CD4-positive, alpha-beta T cell treated with Interleukin-1 beta for 1 hour (primary cell): ENCODE measurements at regions not wholly inside any gene's neighbourhood (a gene's known extent, or its start where the extent isn't known, plus 50 kb on each side); places are given as distances from the start of the nearest gene placed in this dataset.

ENCODE experiments used
- DNase-seq, 2 donors: peaks; one replicate each; pipeline ENCODE4 v3.0.0-alpha.2; 2020 to 2022

DNA sequence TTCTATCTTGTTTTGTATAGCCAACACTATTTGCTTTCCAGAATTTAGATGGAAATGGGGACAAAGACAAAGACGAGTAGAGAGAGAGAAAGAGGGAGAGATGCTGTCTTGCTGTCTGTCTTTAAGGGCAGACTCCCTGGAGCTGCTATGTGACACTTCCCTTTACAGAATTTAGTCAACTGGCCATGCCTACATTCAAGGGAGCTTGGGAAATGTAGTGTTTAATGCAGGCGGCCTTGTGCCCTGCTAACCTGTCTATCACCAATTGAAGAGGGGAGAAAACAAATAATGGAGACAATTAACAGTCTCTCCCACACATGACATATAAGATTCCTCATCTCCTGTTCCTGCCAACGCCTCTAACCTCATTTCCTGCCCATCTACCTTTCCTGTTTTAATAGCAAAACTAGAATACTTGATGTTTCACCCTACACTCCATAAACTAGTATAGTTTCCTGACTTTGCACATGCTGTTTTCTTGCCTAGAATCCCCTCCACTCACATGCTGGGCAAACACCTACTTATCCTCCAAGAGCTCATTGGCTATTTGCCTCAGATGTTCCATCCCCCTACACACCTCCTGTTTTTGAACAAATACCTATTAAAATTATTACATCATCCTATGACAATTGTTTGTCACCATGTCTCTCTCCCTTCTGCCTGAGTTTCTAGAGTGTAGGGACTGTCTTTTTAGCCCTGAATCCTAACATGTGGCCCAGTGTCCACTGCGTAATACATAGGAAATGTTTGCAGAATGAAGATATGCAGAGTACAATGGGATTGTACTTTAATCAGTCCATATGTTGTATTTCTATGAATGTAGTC, 117.2 kb downstream of the SLC25A24 start:
- DNase-seq: peak in 1 of 2 donors; percentile 11

DNA sequence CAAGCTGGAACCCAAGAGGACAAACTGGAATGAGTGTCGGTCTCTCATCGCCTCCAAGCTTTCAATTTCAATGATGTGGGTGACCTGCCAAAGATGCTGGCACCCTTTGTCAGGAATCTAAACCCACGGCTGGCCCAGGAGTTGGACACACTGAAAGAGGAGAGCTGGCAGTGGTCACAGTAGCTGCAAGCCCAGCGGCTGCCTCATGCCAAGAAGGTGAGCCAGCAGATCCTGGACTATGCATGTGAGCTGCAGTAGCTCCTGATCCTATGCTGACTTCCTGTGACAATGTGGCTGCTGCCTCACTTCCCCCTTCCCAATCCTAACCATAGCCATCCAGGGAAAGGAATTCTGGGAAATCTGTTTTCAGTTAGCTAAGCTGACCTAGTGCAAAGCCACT, 117.0 kb upstream of the VAV3 start:
- no peak for DNase-seq

DNA sequence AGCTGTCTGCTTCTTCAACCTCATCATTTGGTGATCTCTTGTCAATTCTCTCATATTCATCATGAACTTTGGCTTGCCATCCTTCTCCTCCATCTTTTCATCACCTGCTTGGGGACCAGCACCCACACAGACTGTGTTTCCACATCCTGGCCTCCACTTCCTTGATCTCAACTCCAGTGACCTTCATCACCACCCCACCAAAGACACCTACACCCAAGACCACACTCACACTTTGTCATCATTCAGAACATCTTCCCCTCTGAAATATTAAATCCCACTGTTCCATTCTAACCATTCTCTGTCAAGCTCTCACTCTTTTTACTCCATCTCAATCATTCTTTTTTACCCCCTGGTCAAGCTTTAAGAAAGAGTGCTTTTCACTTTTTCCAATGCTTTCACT, 115.5 kb upstream of the VAV3 start:
- DNase-seq: peak; percentile 24 to 33

DNA sequence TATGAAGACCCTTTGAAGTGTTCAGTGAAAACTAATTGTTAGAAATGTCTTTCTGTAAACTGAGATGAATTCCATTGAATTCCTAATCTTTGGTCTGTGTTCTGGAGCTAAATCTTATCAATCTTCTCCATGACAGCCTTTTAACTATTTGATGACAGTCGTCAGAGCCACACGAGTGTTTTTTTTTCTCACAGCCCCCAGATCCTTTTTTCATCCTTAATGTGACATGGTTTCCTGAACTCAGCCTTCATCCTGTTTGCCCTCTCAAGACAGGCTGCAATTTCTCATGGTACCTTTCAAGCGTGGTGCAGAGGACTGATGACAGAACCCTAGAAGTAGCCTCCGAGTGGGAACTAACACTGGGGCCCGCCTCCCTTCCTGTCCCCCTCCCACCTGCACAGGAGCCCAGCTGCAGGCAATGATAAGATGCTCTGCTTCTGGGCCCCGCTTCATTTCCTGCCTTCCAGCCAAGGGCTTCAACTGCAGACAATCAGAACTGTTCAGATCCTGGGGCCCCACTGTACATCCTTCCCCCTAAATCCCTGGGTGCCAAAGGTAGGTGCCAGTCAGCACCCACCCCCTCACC, 114.6 kb upstream of the VAV3 start:
- peak; percentile 49 to 61 for DNase-seq

GRCh38 chr1:108077991-108078390, 113.0 kb upstream of the VAV3 start:
- peak in 1 of 2 donors; percentile 31 for DNase-seq

GRCh38 chr1:108075055-108075454, 110.1 kb upstream of the VAV3 start:
- no peak for DNase-seq

DNA sequence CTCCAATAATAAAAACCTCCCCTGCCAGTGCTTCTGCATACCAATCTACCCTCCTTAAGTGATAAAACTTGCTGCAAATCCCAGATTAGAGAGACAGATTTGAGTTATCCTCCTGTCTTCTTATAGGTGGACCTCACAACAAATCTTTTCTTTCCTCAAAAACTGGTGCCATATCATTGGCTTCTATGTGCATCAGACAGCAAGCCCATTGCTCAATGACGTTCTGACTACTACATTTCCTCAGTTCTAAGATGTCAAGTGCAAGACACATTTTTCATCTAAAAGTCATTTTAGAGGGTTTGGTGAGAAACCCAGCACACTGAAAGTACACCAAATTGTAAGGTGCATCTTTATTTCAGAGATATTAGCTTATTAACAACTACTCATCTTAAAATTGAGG, 107.8 kb upstream of the VAV3 start:
- DNase-seq: no peak

DNA sequence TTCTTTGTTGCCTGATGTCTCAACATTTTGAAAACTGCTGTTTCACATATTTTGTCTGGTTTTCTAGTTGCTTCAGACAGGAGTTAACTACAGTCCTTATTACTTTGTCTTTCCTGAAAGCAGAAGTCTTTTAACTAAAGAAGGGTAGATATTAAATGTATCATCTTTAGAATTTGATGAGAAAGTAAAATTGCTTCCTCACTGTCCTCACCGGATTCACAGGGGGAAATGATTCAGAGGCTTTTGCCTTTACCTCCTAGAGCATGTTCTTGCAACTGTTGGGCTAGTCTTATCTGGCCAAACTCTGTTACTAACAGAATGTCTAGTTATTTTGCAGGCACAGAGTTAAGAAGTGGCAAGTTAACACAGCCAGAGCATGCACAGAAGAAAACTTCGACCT, 107.2 kb upstream of the VAV3 start:
- DNase-seq: no peak

- DNase-seq: no peak
Observed at GRCh38 chr1:108071601-108072000, 106.6 kb upstream of the VAV3 start.

GRCh38 chr1:108070662-108071061, 105.7 kb upstream of the VAV3 start:
- DNase-seq: no peak

GRCh38 chr1:108067884-108068540, 103.0 kb upstream of the VAV3 start:
- DNase-seq: no peak

DNA sequence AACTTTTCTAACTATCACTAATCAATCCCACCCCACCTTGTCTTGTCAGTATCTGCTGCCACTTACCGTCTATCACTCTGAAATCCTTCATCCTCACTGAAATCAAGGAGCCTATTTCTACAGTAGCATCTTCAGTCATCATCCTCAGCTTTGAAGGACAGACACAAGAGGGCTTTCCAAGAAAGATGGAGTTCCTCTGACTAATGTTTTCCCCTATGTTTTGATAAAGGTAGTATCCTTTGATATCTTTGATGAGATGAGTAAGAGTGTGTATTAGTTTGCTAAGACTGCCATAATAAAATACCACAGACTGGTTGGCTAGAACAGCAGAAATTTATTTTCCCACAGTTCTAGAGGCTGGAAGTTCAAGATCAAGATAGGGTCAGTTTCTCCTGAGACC, 101.8 kb upstream of the VAV3 start:
- DNase-seq: no peak

GRCh38 chr1:108064255-108064654, 99.3 kb upstream of the VAV3 start:
- no peak for DNase-seq

- no peak for DNase-seq
Observed at GRCh38 chr1:108063703-108064102, 98.7 kb upstream of the VAV3 start.

DNA sequence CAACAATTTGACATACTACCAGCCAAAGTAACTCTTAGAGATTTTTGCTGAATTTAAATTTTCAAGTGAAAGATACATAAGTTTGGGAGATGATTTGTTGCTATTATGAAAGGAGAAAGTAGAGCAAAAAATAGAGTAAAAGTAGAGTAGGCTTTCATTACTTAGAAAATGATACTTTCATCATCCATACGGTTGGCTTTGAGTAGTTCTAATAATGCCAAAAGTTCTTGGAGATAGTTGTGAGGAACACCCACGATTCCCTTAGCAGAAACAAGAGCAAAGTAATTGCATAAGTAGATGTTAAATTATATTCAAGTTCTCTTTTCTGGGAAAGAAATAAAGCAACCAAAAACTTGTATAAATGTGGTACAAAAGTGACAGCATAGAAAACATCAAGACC, 95.0 kb upstream of the VAV3 start:
- no peak for DNase-seq

GRCh38 chr1:108057541-108057940, 92.6 kb upstream of the VAV3 start:
- DNase-seq: peak in 1 of 2 donors; percentile 28

- no peak for DNase-seq
Observed at GRCh38 chr1:108056436-108056990, 91.5 kb upstream of the VAV3 start.

GRCh38 chr1:108055387-108055786, 90.4 kb upstream of the VAV3 start:
- no peak for DNase-seq

GRCh38 chr1:108054396-108054795, 89.4 kb upstream of the VAV3 start:
- DNase-seq: no peak

GRCh38 chr1:108053270-108054013, 88.5 kb upstream of the VAV3 start:
- DNase-seq: no peak

- DNase-seq: no peak
Observed at GRCh38 chr1:108051631-108052377, 86.8 kb upstream of the VAV3 start.

- DNase-seq: no peak
Observed at GRCh38 chr1:108050911-108051629, 86.1 kb upstream of the VAV3 start.
